ENCODE measurements at regions not wholly inside any gene's neighbourhood (a gene's known extent, or its start where the extent isn't known, plus 50 kb on each side); places are given as distances from the start of the nearest gene placed in this dataset.
"Not testable (repeated sequence)": the region's sequence is repeated elsewhere in the genome, so short reads cannot be mapped to it uniquely, and the experiment has no call there.

GRCh38 chr11:95417832-95418231 is 186.8 kb upstream of the SESN3 start:
- Histone ChIP-seq H3K36me3 (ENCODE audit: control insufficient read depth in 3 of 3, insufficient read depth in 3 of 3, low read length in 3 of 3) (no peaks in the 10 kb centered on the region), H3K9ac (ENCODE audit: low read depth in 1 of 3, low read length in 3 of 3) (no peak overlapping the region), H3K9me3 (ENCODE audit: control insufficient read depth in 3 of 3, low read length in 3 of 3) (no peaks in the 10 kb centered on the region), H3K27ac (ENCODE audit: low read depth, low read length) (no peak overlapping the region), H3K27me3 (ENCODE audit: control insufficient read depth in 3 of 3, insufficient read depth in 3 of 3, low read length in 3 of 3) (no peaks in the 10 kb centered on the region), H3K4me1 (ENCODE audit: control insufficient read depth in 3 of 3, insufficient read depth in 3 of 3, low read length in 3 of 3) (no peaks in the 10 kb centered on the region), H3K4me3 (ENCODE audit: low read length in 3 of 3) (no peak overlapping the region)

DNA sequence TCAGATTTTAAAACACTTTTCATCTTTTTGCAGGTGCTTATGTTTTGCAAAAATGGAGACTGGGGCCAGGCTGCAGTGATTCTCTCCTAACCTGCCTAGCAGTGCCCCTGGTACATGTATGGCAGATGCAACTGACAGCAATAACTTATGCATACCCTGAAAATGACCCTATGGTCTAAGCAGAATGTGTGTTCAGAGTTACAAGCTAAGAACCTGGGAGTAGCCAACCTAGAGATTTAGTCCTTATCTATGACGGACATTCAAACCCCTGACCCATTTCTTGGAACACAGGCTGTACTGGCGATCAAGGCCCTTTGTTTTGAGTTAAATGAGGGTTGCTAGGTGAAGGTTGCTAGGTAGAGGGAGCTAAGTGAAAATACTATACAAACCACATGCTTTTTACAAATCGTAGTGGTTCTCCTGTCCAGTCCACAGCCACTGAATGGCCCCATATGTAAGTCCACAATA is 184.9 kb upstream of the SESN3 start:
- Histone ChIP-seq H3K4me3 (ENCODE audit: low read length in 3 of 3) (no peak overlapping the region), H3K27me3 (ENCODE audit: control insufficient read depth in 3 of 3, insufficient read depth in 3 of 3, low read length in 3 of 3) (no peaks in the 10 kb centered on the region), H3K9ac (ENCODE audit: low read depth in 1 of 3, low read length in 3 of 3) (no peak overlapping the region), H3K9me3 (ENCODE audit: control insufficient read depth in 3 of 3, low read length in 3 of 3) (no peaks in the 10 kb centered on the region), H3K4me1 (ENCODE audit: control insufficient read depth in 3 of 3, insufficient read depth in 3 of 3, low read length in 3 of 3) (no peaks in the 10 kb centered on the region), H3K27ac (ENCODE audit: low read depth, low read length) (no peak overlapping the region), H3K36me3 (ENCODE audit: control insufficient read depth in 3 of 3, insufficient read depth in 3 of 3, low read length in 3 of 3) (no peaks in the 10 kb centered on the region)

DNA sequence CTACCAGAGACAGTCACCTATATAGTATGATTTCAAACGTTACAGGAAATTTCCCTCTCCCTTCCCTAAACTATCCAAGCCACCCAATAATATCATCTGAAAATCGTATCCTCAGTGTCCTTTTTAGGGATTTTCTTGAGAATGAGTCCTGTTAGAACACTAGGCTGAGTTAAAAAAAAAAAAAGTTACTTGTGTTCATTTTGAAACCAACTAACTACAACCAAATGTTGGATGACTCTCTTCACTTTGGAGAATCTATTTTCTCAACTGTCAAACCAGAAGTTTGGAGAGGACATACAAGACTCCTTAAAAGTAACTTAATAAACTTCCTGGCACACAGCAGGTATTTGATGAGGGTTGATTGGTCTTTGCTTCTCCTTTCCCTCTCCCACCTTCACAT is 183.2 kb upstream of the SESN3 start:
- Histone ChIP-seq H3K4me3 (ENCODE audit: low read length in 3 of 3) (no peak overlapping the region), H3K27ac (ENCODE audit: low read depth, low read length) (no peak overlapping the region), H3K9ac (ENCODE audit: low read depth in 1 of 3, low read length in 3 of 3) (no peak overlapping the region), H3K27me3 (ENCODE audit: control insufficient read depth in 3 of 3, insufficient read depth in 3 of 3, low read length in 3 of 3) (no peaks in the 10 kb centered on the region), H3K36me3 (ENCODE audit: control insufficient read depth in 3 of 3, insufficient read depth in 3 of 3, low read length in 3 of 3) (no peaks in the 10 kb centered on the region), H3K9me3 (ENCODE audit: control insufficient read depth in 3 of 3, low read length in 3 of 3) (no peaks in the 10 kb centered on the region), H3K4me1 (ENCODE audit: control insufficient read depth in 3 of 3, insufficient read depth in 3 of 3, low read length in 3 of 3) (no peaks in the 10 kb centered on the region)

- no peaks in the 10 kb centered on the region for H3K9me3 ChIP-seq (ENCODE audit: control insufficient read depth in 3 of 3, low read length in 3 of 3)
These were observed 182.8 kb upstream of the SESN3 start for GRCh38 chr11:95413761-95414160.

GRCh38 chr11:95413021-95413420 is 182.0 kb upstream of the SESN3 start:
- Histone ChIP-seq H3K27me3 (ENCODE audit: control insufficient read depth in 3 of 3, insufficient read depth in 3 of 3, low read length in 3 of 3) (no peaks in the 10 kb centered on the region), H3K9me3 (ENCODE audit: control insufficient read depth in 3 of 3, low read length in 3 of 3) (no peaks in the 10 kb centered on the region), H3K27ac (ENCODE audit: low read depth, low read length) (no peak overlapping the region), H3K9ac (ENCODE audit: low read depth in 1 of 3, low read length in 3 of 3) (no peak overlapping the region), H3K4me3 (ENCODE audit: low read length in 3 of 3) (no peak overlapping the region), H3K36me3 (ENCODE audit: control insufficient read depth in 3 of 3, insufficient read depth in 3 of 3, low read length in 3 of 3) (no peaks in the 10 kb centered on the region), H3K4me1 (ENCODE audit: control insufficient read depth in 3 of 3, insufficient read depth in 3 of 3, low read length in 3 of 3) (no peaks in the 10 kb centered on the region)

More at GRCh38 chr11:95413761-95414160, 182.8 kb upstream of the SESN3 start:
- Histone ChIP-seq H3K27ac (ENCODE audit: low read depth, low read length) (no peak overlapping the region), H3K9ac (ENCODE audit: low read depth in 1 of 3, low read length in 3 of 3) (no peak overlapping the region), H3K36me3 (ENCODE audit: control insufficient read depth in 3 of 3, insufficient read depth in 3 of 3, low read length in 3 of 3) (no peaks in the 10 kb centered on the region), H3K4me3 (ENCODE audit: low read length in 3 of 3) (no peak overlapping the region), H3K27me3 (ENCODE audit: control insufficient read depth in 3 of 3, insufficient read depth in 3 of 3, low read length in 3 of 3) (no peaks in the 10 kb centered on the region), H3K4me1 (ENCODE audit: control insufficient read depth in 3 of 3, insufficient read depth in 3 of 3, low read length in 3 of 3) (no peaks in the 10 kb centered on the region)

- Histone ChIP-seq H3K4me3 (ENCODE audit: low read length in 3 of 3) (no peak overlapping the region), H3K9me3 (ENCODE audit: control insufficient read depth in 3 of 3, low read length in 3 of 3) (no peaks in the 10 kb centered on the region), H3K27me3 (ENCODE audit: control insufficient read depth in 3 of 3, insufficient read depth in 3 of 3, low read length in 3 of 3) (no peaks in the 10 kb centered on the region), H3K36me3 (ENCODE audit: control insufficient read depth in 3 of 3, insufficient read depth in 3 of 3, low read length in 3 of 3) (no peaks in the 10 kb centered on the region), H3K27ac (ENCODE audit: low read depth, low read length) (no peak overlapping the region), H3K9ac (ENCODE audit: low read depth in 1 of 3, low read length in 3 of 3) (no peak overlapping the region), H3K4me1 (ENCODE audit: control insufficient read depth in 3 of 3, insufficient read depth in 3 of 3, low read length in 3 of 3) (no peaks in the 10 kb centered on the region)
These were observed 181.1 kb upstream of the SESN3 start for GRCh38 chr11:95412074-95412473.

GRCh38 chr11:95410707-95411106 is 179.7 kb upstream of the SESN3 start:
- not testable (repeated sequence) for H3K9ac ChIP-seq (ENCODE audit: low read depth in 1 of 3, low read length in 3 of 3); H3K9me3 ChIP-seq (ENCODE audit: control insufficient read depth in 3 of 3, low read length in 3 of 3); H3K27me3 ChIP-seq (ENCODE audit: control insufficient read depth in 3 of 3, insufficient read depth in 3 of 3, low read length in 3 of 3); H3K27ac ChIP-seq (ENCODE audit: low read depth, low read length); H3K4me3 ChIP-seq (ENCODE audit: low read length in 3 of 3); H3K36me3 ChIP-seq (ENCODE audit: control insufficient read depth in 3 of 3, insufficient read depth in 3 of 3, low read length in 3 of 3); H3K4me1 ChIP-seq (ENCODE audit: control insufficient read depth in 3 of 3, insufficient read depth in 3 of 3, low read length in 3 of 3)

DNA sequence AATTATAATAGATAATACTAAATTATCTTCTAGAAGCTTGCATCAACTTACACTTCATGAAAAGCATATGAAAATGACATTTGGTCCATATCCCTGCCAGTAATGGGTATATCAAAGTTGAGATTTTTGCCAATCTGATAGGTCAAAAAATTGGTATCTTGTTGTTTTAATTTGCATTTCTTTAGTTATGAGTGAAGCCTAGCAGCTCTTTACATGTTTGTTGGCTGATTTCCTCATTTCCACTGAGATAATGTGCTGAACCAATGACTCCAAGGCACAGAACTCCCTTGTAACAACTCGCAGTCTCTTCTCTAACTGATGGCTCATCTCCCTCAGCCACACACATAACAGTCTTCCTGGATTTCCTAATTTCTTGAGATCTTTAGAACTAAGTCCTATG is 175.3 kb upstream of the SESN3 start:
- Histone ChIP-seq H3K36me3 (ENCODE audit: control insufficient read depth in 3 of 3, insufficient read depth in 3 of 3, low read length in 3 of 3) (no peaks in the 10 kb centered on the region), H3K9ac (ENCODE audit: low read depth in 1 of 3, low read length in 3 of 3) (no peak overlapping the region), H3K9me3 (ENCODE audit: control insufficient read depth in 3 of 3, low read length in 3 of 3) (no peaks in the 10 kb centered on the region), H3K4me1 (ENCODE audit: control insufficient read depth in 3 of 3, insufficient read depth in 3 of 3, low read length in 3 of 3) (no peaks in the 10 kb centered on the region), H3K27ac (ENCODE audit: low read depth, low read length) (no peak overlapping the region), H3K27me3 (ENCODE audit: control insufficient read depth in 3 of 3, insufficient read depth in 3 of 3, low read length in 3 of 3) (no peaks in the 10 kb centered on the region), H3K4me3 (ENCODE audit: low read length in 3 of 3) (no peak overlapping the region)

DNA sequence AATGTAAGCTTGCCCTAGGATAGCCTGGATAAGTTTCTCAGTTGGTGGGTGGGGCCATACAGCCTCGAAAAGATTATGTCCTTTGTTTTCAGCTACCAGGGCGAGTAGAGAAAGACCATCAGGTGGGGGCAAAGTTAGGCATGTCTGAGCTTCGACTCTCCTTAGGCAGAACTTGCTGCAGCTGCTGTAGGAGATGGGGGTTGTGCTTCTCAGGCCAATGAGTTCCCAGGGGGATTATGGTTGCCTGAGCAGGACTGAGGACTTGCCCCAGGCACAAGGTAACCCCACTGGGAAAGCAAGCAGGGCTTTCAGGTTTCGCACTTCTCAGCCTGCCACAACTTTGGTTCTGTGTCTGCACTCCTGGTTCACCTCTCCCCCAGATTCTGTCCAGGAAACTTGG is 173.4 kb upstream of the SESN3 start:
- no peak overlapping the region for H3K27ac ChIP-seq (ENCODE audit: low read depth, low read length)
- H3K36me3 ChIP-seq (ENCODE audit: control insufficient read depth in 3 of 3, insufficient read depth in 3 of 3, low read length in 3 of 3), result no peaks in the 10 kb centered on the region
- no peak overlapping the region for H3K9ac ChIP-seq (ENCODE audit: low read depth in 1 of 3, low read length in 3 of 3)
- H3K27me3 ChIP-seq (ENCODE audit: control insufficient read depth in 3 of 3, insufficient read depth in 3 of 3, low read length in 3 of 3), result no peaks in the 10 kb centered on the region
- H3K4me3 ChIP-seq (ENCODE audit: low read length in 3 of 3), result no peak overlapping the region
- H3K9me3 ChIP-seq (ENCODE audit: control insufficient read depth in 3 of 3, low read length in 3 of 3), result no peaks in the 10 kb centered on the region
- H3K4me1 ChIP-seq (ENCODE audit: control insufficient read depth in 3 of 3, insufficient read depth in 3 of 3, low read length in 3 of 3), result no peaks in the 10 kb centered on the region

- Histone ChIP-seq H3K9me3 (ENCODE audit: control insufficient read depth in 3 of 3, low read length in 3 of 3) (no peaks in the 10 kb centered on the region), H3K4me1 (ENCODE audit: control insufficient read depth in 3 of 3, insufficient read depth in 3 of 3, low read length in 3 of 3) (no peaks in the 10 kb centered on the region), H3K9ac (ENCODE audit: low read depth in 1 of 3, low read length in 3 of 3) (no peak overlapping the region), H3K4me3 (ENCODE audit: low read length in 3 of 3) (no peak overlapping the region), H3K36me3 (ENCODE audit: control insufficient read depth in 3 of 3, insufficient read depth in 3 of 3, low read length in 3 of 3) (no peaks in the 10 kb centered on the region), H3K27me3 (ENCODE audit: control insufficient read depth in 3 of 3, insufficient read depth in 3 of 3, low read length in 3 of 3) (no peaks in the 10 kb centered on the region), H3K27ac (ENCODE audit: low read depth, low read length) (no peak overlapping the region)
These were observed 167.6 kb upstream of the SESN3 start for GRCh38 chr11:95398437-95399112.
